ENCODE measurements at regions not wholly inside any gene's neighbourhood (a gene's known extent, or its start where the extent isn't known, plus 50 kb on each side); places are given as distances from the start of the nearest gene placed in this dataset.

GRCh38 chr16:16864536-16864935 is 485.6 kb downstream of the NPIPA7 start:
- Histone ChIP-seq H3K4me1 (no peaks in the 10 kb centered on the region), H3K27me3 (no peaks in the 10 kb centered on the region), H3K4me3 (no peak overlapping the region), H3K9me3 (no peaks in the 10 kb centered on the region), H3K36me3 (no peaks in the 10 kb centered on the region), H3K27ac (no peak overlapping the region)
- TF ChIP-seq EP300 (IDR thresholded peaks at IDR 0.05) (no peak), CTCF (IDR thresholded peaks at IDR 0.05) (no peak), POLR2A (IDR thresholded peaks at IDR 0.05) (no peak)
- 67 to 73% methylated on average over 4 of the region's 4 CpGs for whole genome bisulfite sequencing, 2 donors
- DNase-seq (ENCODE audit: low spot score in 2 of 2): no peak

- Histone ChIP-seq H3K27ac (no peak overlapping the region), H3K27me3 (peaks cover 0 to 4% of the 10 kb centered on the region in 2 donors), H3K36me3 (no peaks in the 10 kb centered on the region), H3K4me3 (no peak overlapping the region), H3K9me3 (no peaks in the 10 kb centered on the region), H3K4me1 (no peaks in the 10 kb centered on the region)
- 85 to 86% methylated on average over 3 of the region's 3 CpGs for WGBS, 2 donors
- TF ChIP-seq CTCF (IDR thresholded peaks at IDR 0.05) (no peak), EP300 (IDR thresholded peaks at IDR 0.05) (no peak), POLR2A (IDR thresholded peaks at IDR 0.05) (no peak)
- no peak for DNase-seq (ENCODE audit: low spot score in 2 of 2)
Measured at GRCh38 chr16:16865374-16865773, 486.4 kb downstream of the NPIPA7 start.

- Histone ChIP-seq H3K4me1 (no peaks in the 10 kb centered on the region), H3K27me3 (peaks cover 0 to 4% of the 10 kb centered on the region in 2 donors), H3K36me3 (no peaks in the 10 kb centered on the region), H3K9me3 (no peaks in the 10 kb centered on the region), H3K27ac (no peak overlapping the region), H3K4me3 (no peak overlapping the region)
- no peak for DNase-seq (ENCODE audit: low spot score in 2 of 2)
- WGBS, 2 donors: 23 to 33% methylated on average over 7 of the region's 7 CpGs
- TF ChIP-seq CTCF (IDR thresholded peaks at IDR 0.05): no peak
- TF ChIP-seq EP300 (IDR thresholded peaks at IDR 0.05): no peak
- TF ChIP-seq POLR2A (IDR thresholded peaks at IDR 0.05): no peak
Measured at GRCh38 chr16:16867973-16868372, 489.0 kb downstream of the NPIPA7 start.

GRCh38 chr16:16868727-16869126 is 489.8 kb downstream of the NPIPA7 start:
- TF ChIP-seq POLR2A (IDR thresholded peaks at IDR 0.05) (no peak), EP300 (IDR thresholded peaks at IDR 0.05) (no peak), CTCF (IDR thresholded peaks at IDR 0.05) (no peak)
- H3K4me3 ChIP-seq: no peak overlapping the region
- 26 to 37% methylated on average over 2 of the region's 2 CpGs for WGBS, 2 donors
- no peaks in the 10 kb centered on the region for H3K36me3 ChIP-seq
- no peaks in the 10 kb centered on the region for H3K4me1 ChIP-seq
- no peak overlapping the region for H3K27ac ChIP-seq
- no peaks in the 10 kb centered on the region for H3K9me3 ChIP-seq
- DNase-seq (ENCODE audit: low spot score in 2 of 2): no peak
- peaks cover 0 to 4% of the 10 kb centered on the region in 2 donors for H3K27me3 ChIP-seq

GRCh38 chr16:16869746-16870145 is 490.8 kb downstream of the NPIPA7 start:
- 59 to 73% methylated on average over 5 of the region's 5 CpGs for WGBS, 2 donors
- H3K27me3 ChIP-seq: peaks cover 0 to 4% of the 10 kb centered on the region in 2 donors

More at GRCh38 chr16:16869746-16870145, 490.8 kb downstream of the NPIPA7 start:
- TF ChIP-seq CTCF (IDR thresholded peaks at IDR 0.05) (no peak), EP300 (IDR thresholded peaks at IDR 0.05) (no peak)
- no peaks in the 10 kb centered on the region for H3K4me1 ChIP-seq
- H3K27ac ChIP-seq: no peak overlapping the region
- H3K36me3 ChIP-seq: no peaks in the 10 kb centered on the region
- H3K4me3 ChIP-seq: no peak overlapping the region
- no peak for DNase-seq (ENCODE audit: low spot score in 2 of 2)
- H3K9me3 ChIP-seq: no peaks in the 10 kb centered on the region
